OCI-LY1 (cell line): ENCODE measurements at regions not wholly inside any gene's neighbourhood (a gene's known extent, or its start where the extent isn't known, plus 50 kb on each side); places are given as distances from the start of the nearest gene placed in this dataset.
"Not testable (repeated sequence)": the region's sequence is repeated elsewhere in the genome, so short reads cannot be mapped to it uniquely, and the experiment has no call there.

Experiments used
- CTCF ChIP-seq: fragments of 200-600 bp; sonication (generic), shearing (Covaris generic); IDR thresholded peaks from 2 replicates; pipeline ENCODE4 v1.5.1; 2017; ENCODE audit warnings: mild to moderate bottlenecking, antibody characterized with exemption, low read length, moderate library complexity, mixed read lengths
- EZH2 ChIP-seq: fragments of 200-600 bp; sonication (generic), shearing (Covaris generic); IDR thresholded peaks from 2 replicates; pipeline ENCODE4 v1.8.0; 2017; ENCODE audit warnings: borderline replicate concordance, mixed run types, mild to moderate bottlenecking, antibody characterized with exemption, low read length, moderate library complexity, mixed read lengths

- TF ChIP-seq EZH2, CTCF: not testable (repeated sequence)
These were observed 61.5 kb upstream of the EMX2 start for GRCh38 chr10:117481011-117481410.
